Nephron (organoid): ENCODE measurements at regions not wholly inside any gene's neighbourhood (a gene's known extent, or its start where the extent isn't known, plus 50 kb on each side); places are given as distances from the start of the nearest gene placed in this dataset.

Experiments used
- H3K27ac Mint-ChIP-seq, 3 experiments: 2 replicates each; pipeline ENCODE4 v1.8.0; 2020; ENCODE audit warnings: mixed read lengths in 3 of 3, mild to moderate bottlenecking in 2 of 3, moderate library complexity in 1 of 3
- H3K27me3 Mint-ChIP-seq: 2 replicates; pipeline ENCODE4 v1.8.0; 2021; ENCODE audit warnings: low read depth, mild to moderate bottlenecking, moderate library complexity, mixed read lengths
- H3K36me3 Mint-ChIP-seq: 2 replicates; pipeline ENCODE4 v1.8.0; 2020; ENCODE audit warnings: low read depth, mixed read lengths
- H3K4me1 Mint-ChIP-seq: 2 replicates; pipeline ENCODE4 v1.8.0; 2020; ENCODE audit warnings: mixed read lengths
- H3K4me3 Mint-ChIP-seq, 3 experiments: 2 replicates each; pipeline ENCODE4 v1.8.0; 2020; ENCODE audit warnings: mild to moderate bottlenecking in 3 of 3, mixed read lengths in 3 of 3, moderate library complexity in 2 of 3
- H3K9me3 Mint-ChIP-seq: 2 replicates; pipeline ENCODE4 v1.8.0; 2020; ENCODE audit warnings: mixed read lengths
- CTCF ChIP-seq, 3 experiments: fragments of 200-600 bp; sonication (generic); IDR thresholded peaks; one replicate each; pipeline ENCODE4 v1.5.0; 2021; ENCODE audit warnings: antibody characterized with exemption in 3 of 3; ENCODE audit not compliant: unreplicated experiment in 3 of 3

DNA sequence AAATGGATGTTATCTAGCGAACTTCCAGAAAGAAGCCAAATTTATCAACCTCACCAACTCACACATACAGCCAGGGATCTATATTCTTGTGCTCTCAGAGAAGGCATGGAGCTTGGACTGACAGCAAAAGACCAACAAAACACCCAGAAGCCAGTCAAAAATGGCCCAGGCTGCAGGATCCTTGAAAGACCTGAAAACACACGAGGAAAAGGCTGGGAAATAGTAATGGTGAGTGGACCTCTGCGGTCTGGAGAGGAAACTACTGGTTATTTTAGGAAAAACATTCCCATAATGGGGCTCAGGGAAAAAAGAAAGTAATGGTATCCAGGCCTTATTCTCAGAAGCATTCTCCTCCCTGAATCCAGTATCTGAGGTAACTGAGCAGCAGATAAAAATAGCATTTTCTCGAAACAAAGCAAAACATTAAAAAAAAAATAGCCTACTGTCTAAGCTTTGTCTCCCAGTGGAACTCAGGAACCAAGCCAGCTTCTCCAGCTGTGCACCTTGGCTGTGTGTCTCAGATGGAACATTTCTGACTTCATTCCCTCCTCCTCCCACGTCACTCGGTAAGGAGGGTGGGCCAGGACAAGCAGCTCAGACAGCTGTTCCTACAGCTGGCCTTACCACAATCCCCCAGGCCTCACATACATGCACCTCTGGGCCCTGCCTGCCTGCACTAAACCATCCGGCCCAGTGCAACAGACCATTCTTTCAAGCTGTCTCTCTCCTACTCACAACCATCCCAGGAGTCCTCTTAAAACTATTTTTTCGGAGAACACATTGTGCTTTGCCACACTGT is 249.9 kb downstream of the DAD1 start:
- Mint-ChIP-seq H3K4me1 (peaks cover 43% of the 10 kb centered on the region), H3K27ac (peak overlapping the region; percentile 75 to 92 (median 83)), H3K4me3 (peak overlapping the region in 1 of 3 experiments; percentile 2), H3K9me3 (peaks cover 13% of the 10 kb centered on the region), H3K36me3 (no peaks in the 10 kb centered on the region), H3K27me3 (peaks cover 4% of the 10 kb centered on the region)
- TF ChIP-seq CTCF (IDR thresholded peaks at IDR 0.05; ENCODE audit: unreplicated experiment in 3 of 3): no peak

- Mint-ChIP-seq H3K27ac (peak overlapping the region; percentile 75 to 92 (median 83)), H3K36me3 (no peaks in the 10 kb centered on the region), H3K4me3 (no peak overlapping the region), H3K4me1 (peaks cover 46% of the 10 kb centered on the region), H3K9me3 (peaks cover 5% of the 10 kb centered on the region), H3K27me3 (peaks cover 4% of the 10 kb centered on the region)
- TF ChIP-seq CTCF (IDR thresholded peaks at IDR 0.05; ENCODE audit: unreplicated experiment in 3 of 3): no peak
These were observed 250.6 kb downstream of the DAD1 start for GRCh38 chr14:22338381-22338780.

DNA sequence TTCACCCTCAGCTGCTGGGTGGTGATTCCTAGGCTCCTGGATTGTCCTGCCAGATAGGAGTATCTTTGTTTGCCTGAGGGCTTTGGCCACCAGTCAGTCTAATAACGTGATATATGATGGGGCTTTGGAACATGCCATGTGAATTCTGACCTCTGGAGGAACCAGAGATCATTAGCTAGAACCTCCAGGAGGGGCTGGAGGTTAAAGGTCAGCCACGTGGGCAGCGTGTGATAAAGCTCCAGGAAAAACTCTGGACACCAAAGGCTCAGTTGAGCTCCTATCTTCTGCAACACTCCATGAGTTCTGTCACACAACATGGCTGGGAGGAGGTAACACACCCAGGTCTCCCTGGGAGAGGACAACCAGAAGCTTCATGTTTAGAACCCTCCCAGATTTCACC is 251.1 kb downstream of the DAD1 start:
- H3K27me3 Mint-ChIP-seq: peaks cover 4% of the 10 kb centered on the region
- peak overlapping the region in 1 of 3 experiments; percentile 75 for H3K27ac Mint-ChIP-seq
- H3K4me3 Mint-ChIP-seq: no peak overlapping the region
- peaks cover 48% of the 10 kb centered on the region for H3K4me1 Mint-ChIP-seq
- TF ChIP-seq CTCF (IDR thresholded peaks at IDR 0.05; ENCODE audit: unreplicated experiment in 3 of 3): no peak
- no peaks in the 10 kb centered on the region for H3K36me3 Mint-ChIP-seq
- peaks cover 3% of the 10 kb centered on the region for H3K9me3 Mint-ChIP-seq

GRCh38 chr14:22337521-22337920 is 251.5 kb downstream of the DAD1 start:
- H3K9me3 Mint-ChIP-seq: no peaks in the 10 kb centered on the region

DNA sequence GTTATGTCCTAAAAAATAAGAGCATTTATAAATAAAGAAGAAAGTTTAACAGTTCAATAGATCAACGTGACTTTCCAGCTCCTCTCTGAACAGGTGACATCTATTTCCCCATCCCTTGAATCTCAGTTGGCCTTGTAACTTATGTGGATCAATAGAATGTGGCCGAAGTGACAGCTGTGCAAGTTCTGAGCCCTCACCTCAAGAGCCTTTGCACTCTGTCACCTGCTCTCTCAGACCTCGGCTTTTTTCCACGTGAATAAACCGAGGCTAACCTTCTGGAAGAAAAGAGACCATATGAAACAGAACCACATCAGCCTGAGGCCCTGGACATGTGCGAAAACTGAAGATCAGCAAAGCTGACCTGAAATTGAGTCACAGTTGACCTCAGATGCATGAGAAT is 253.0 kb downstream of the DAD1 start:
- Mint-ChIP-seq H3K9me3 (no peaks in the 10 kb centered on the region), H3K4me1 (peaks cover 55% of the 10 kb centered on the region), H3K27me3 (peaks cover 4% of the 10 kb centered on the region), H3K36me3 (no peaks in the 10 kb centered on the region), H3K27ac (no peak overlapping the region), H3K4me3 (no peak overlapping the region)
- TF ChIP-seq CTCF (IDR thresholded peaks at IDR 0.05; ENCODE audit: unreplicated experiment in 3 of 3): no peak

More at GRCh38 chr14:22337521-22337920, 251.5 kb downstream of the DAD1 start:
- H3K4me3 Mint-ChIP-seq: no peak overlapping the region
- H3K27me3 Mint-ChIP-seq: peaks cover 4% of the 10 kb centered on the region
- no peaks in the 10 kb centered on the region for H3K36me3 Mint-ChIP-seq
- no peak overlapping the region for H3K27ac Mint-ChIP-seq
- TF ChIP-seq CTCF (IDR thresholded peaks at IDR 0.05; ENCODE audit: unreplicated experiment in 3 of 3): no peak
- peaks cover 52% of the 10 kb centered on the region for H3K4me1 Mint-ChIP-seq

DNA sequence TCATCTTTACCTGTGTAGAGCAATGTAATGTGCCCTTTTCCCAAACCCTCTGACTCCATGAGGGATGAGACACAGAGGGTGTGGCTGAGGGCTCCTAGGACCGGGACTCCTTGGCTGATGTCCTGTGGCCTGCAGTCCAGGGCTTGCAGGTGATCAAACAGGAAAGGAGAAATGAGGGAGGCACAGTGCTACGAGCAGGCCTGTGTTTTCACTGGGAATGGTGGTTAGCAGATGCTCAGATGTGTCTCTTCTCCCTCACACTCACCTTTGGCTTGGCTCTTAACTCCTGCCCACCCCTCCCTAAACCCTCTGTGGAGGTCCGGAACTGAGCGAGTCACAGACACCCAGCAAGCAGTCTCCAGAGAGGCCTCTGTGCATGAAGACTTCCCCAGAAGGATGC is 254.4 kb downstream of the DAD1 start:
- TF ChIP-seq CTCF (IDR thresholded peaks at IDR 0.05; ENCODE audit: unreplicated experiment in 3 of 3): no peak
- Mint-ChIP-seq H3K27me3 (peaks cover 4% of the 10 kb centered on the region), H3K36me3 (no peaks in the 10 kb centered on the region), H3K4me3 (no peak overlapping the region), H3K9me3 (peaks cover 3% of the 10 kb centered on the region), H3K4me1 (peaks cover 44% of the 10 kb centered on the region), H3K27ac (no peak overlapping the region)
